SH-SY5Y (cell line): ENCODE measurements at regions not wholly inside any gene's neighbourhood (a gene's known extent, or its start where the extent isn't known, plus 50 kb on each side); places are given as distances from the start of the nearest gene placed in this dataset.

Experiments used
- GATA2 ChIP-seq: IDR thresholded peaks from 2 replicates; pipeline ENCODE4 v1.6.1; 2011; ENCODE audit warnings: mild to moderate bottlenecking, low read depth, low read length
- GATA3 ChIP-seq: IDR thresholded peaks from 2 replicates; pipeline ENCODE4 v1.6.1; 2011; ENCODE audit warnings: low read depth, mild to moderate bottlenecking, low read length, moderate library complexity

DNA sequence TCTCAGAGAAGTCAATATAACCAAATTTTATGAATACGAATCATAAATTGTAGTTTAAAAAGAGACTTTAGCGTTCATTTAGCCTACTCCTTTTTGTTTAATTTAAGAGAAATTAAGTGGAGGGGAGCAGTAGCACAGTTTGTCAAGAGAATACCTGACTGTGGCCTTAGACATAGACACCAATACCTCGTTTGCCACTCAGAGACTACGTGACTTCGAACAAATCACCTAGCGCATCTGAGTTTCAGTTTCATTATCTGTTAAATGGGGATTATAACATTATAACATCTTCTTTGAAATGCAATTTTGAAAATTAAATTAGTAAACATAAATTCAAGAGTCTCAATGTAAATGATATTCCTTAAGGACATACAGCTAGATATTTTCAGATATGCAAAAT lies 581.5 kb upstream of the VRK2 start:
- TF ChIP-seq GATA2: no peak
- TF ChIP-seq GATA3: no peak
